HG03460 (cell line): ENCODE measurements at regions not wholly inside any gene's neighbourhood (a gene's known extent, or its start where the extent isn't known, plus 50 kb on each side); places are given as distances from the start of the nearest gene placed in this dataset.
"Not testable (repeated sequence)": the region's sequence is repeated elsewhere in the genome, so short reads cannot be mapped to it uniquely, and the experiment has no call there.

Experiments
- ATAC-seq: cut with Tn5 transposase; IDR thresholded peaks from one replicate; pipeline ENCODE4 v1.9.1; 2021; ENCODE audit not compliant: unreplicated experiment

DNA sequence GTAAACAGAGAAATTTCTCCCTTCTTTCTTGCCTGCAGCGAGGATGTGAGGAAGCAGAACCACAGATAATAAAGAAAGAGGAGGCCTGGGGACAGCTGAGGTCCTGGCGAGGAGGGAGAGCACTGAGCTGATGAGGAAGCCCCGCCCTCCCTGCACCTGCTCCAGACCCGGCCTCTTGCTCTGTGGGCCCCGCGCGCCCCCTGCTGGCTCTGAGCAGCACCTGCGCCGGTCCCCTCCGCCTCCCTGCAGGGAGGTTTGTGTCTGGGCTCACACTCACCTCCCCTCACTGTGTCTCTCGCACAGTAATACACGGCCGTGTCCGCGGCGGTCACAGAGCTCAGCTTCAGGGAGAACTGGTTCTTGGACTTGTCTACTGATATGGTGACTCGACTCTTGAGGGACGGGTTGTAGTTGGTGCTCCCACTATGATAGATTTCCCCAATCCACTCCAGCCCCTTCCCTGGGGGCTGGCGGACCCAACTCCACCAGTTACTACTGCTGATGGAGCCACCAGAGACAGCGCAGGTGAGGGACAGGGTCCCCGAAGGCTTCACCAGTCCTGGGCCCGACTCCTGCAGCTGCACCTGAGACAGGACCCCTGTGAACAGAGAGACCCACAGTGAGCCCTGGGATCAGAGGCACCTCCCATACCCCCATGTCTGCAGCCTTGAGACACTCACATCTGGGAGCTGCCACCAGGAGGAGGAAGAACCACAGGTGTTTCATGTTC is 485.4 kb downstream of the TMEM121 start:
- ATAC-seq = not testable (repeated sequence)

DNA sequence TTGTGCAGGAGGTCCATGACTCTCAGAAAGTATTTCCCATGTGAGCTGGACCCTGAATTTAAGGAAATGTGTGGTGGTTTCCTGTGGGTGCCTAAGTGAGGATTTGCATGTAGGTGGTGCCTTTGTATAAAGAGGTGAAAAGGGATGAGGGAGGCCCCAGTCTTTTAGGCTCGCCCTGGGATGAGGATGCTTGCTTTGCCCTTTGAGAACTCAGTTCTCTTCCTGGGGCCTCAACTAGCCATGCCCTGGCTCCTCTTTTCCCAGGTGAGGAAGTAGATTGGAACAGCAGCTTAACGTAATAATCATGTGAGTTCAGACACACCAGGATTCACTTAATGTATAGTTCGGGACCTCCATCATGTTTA is 486.0 kb downstream of the TMEM121 start:
- not testable (repeated sequence) for ATAC-seq

GRCh38 chr14:106013879-106014376 is 487.5 kb downstream of the TMEM121 start:
- no peak for ATAC-seq

GRCh38 chr14:106017952-106018351 is 491.6 kb downstream of the TMEM121 start:
- not testable (repeated sequence) for ATAC-seq

DNA sequence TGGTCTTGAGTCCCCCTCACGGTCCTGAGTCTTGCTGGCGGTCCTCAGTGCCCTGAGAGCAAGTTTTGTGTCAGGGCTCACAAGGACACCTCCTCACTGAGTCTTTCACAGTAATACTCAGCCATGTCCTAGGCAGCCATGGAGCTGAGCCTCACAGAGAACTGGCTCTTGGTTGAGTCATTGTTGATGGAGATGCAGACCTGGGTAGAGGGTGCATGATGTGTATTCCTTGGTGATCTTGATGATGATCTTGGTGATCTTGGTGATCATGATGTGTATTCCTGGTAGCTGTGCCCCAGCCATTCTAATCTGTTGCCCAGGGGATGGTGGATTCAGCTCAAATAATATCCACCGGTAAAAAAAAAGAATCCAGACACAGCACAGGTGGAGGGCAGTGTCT is 495.4 kb downstream of the TMEM121 start:
- ATAC-seq = no peak

GRCh38 chr14:106022648-106023047 is 496.3 kb downstream of the TMEM121 start:
- not testable (repeated sequence) for ATAC-seq

DNA sequence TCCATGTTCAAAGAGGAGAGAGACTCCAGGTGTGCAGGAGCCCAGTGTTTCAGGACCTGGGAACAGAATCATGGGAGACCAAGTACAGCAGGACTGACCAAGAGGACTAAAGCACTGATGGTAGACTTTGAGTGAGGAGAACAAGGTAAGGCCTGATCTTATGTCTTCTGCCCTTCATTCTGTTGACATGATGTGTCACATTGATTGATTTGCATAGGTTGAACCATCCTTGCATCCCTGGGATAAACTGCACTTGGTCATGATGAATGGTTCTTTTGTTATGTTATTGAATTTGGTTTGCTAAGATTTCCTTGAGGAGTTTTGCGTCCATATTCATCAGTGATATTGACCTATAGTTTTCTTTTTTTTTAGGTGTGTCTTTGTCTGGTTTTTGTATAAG is 497.0 kb downstream of the TMEM121 start:
- ATAC-seq = no peak

GRCh38 chr14:106024983-106025604 is 498.7 kb downstream of the TMEM121 start:
- no peak for ATAC-seq

- no peak for ATAC-seq
Measured at GRCh38 chr14:106026026-106026425, 499.6 kb downstream of the TMEM121 start.

- ATAC-seq = not testable (repeated sequence)
Measured at GRCh38 chr14:106027759-106028158, 501.4 kb downstream of the TMEM121 start.

GRCh38 chr14:106029959-106030358 is 503.6 kb downstream of the TMEM121 start:
- ATAC-seq = no peak

DNA sequence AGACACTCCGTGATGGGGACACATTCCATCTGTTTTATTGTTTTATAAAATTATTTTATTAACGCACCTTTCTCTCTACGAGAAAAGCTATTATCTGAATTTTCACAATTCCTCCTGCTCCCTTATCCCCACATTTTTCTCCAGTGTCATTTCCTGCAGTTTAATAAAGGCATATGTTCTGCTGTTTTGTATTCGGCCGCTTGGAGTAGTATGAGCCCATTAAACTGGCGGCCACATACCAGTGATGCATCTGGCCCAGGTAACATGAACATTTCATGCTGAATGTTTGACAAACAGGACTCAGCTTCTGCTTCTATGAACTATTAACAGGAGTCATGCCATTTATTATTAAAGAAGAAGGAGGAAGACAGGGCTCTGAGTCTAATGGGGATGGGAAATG is 511.0 kb downstream of the TMEM121 start:
- no peak for ATAC-seq

- no peak for ATAC-seq
Measured at GRCh38 chr14:106038263-106038662, 511.9 kb downstream of the TMEM121 start.

DNA sequence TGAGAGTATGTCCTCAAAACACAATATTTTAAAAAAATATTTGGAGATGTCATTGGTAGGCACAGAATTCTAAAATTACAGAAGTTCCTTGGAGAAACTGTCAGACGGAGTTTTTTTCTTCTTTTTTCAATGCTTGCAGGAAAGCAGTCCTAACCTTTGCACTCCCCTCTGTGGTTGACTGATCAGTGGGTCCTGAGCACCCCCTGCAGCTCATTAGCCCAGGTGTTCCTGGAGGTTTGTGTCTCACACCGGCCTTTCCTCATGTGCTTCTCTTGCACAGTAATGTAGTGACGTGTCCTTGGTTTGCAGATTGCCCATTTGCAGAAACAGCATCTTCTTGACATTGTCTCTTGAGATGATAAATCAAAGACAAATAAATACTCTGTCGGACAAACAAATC is 513.0 kb downstream of the TMEM121 start:
- ATAC-seq = no peak

- no peak for ATAC-seq
Measured at GRCh38 chr14:106044515-106044914, 518.1 kb downstream of the TMEM121 start.

DNA sequence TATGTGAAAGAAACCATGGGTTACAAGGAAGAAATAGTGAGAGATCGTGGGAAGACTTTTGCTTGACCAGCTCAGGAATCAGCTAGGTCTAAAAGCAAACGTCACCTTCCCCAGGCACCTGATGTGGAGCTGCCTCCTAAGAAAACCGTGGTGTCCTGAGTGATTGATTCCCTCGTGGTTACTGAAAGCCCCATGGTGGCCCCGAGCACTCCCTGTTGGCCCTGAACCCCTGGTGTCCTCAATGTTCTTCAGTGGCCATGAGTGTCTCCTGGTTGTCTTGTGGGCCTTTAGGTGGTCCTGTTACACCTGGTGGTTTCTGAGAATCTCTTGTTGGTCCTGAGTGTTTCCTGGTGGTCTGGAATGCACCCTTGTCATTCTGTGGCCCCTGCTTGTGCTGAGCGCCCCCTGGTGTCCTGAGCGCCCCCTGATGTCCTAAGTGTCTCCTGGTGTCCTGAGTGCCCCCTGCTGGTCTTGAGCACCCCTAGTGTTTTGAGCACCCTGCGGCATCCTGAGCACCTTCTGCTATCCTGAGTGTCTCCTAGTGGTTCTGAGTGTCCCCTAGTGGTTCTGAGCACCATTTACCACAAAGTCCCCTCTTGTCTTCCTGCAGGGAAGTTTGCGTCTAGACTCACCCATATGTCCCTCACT is 518.7 kb downstream of the TMEM121 start:
- no peak for ATAC-seq

GRCh38 chr14:106051796-106052195 is 525.4 kb downstream of the TMEM121 start:
- no peak for ATAC-seq

GRCh38 chr14:106055289-106055688 is 528.9 kb downstream of the TMEM121 start:
- ATAC-seq = no peak

DNA sequence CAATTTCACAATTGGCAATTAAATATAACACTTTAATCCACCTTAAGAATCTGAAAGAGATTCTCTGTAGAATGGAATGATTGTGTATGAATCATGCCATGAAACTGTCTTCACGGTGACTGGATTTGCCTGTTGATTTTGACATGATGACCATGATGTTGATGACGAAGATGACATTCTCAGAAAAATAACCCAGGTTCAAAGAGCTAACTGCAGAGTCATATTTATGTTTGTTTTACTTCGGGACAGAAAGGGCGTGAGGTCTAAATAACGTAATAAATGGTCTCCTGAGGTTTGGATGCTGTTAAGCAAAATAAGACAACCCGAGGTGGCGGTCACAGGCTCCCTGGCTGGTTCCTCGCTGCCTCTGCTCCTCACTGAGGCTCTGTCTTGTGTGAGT is 532.0 kb downstream of the TMEM121 start:
- ATAC-seq = no peak

GRCh38 chr14:106060276-106060975 is 534.0 kb downstream of the TMEM121 start:
- no peak for ATAC-seq

DNA sequence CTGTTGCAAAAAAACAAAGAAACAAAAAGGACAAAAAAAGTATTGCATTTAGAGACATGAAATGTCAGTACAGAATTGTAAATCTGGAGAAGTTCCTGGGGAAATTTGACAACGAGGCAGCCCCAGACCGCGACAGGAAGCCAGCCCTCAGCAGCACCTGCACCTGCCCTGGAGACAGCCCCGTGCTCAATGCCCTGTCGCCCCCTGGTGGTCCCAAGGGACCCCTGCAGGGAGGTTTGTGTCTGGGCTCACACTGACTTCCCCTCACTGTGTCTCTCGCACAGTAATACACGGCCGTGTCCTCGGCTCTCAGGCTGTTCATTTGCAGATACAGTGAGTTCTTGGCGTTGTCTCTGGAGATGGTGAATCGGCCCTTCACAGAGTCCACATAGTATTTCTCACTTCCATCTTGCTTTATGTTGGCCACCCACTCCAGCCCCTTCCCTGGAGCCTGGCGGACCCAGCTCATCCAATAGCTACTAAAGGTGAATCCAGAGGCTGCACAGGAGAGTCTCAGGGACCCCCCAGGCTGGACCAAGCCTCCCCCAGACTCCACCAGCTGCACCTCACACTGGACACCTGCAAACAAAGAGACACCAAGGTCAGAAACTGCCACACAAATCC is 535.6 kb downstream of the TMEM121 start:
- ATAC-seq = not testable (repeated sequence)
